ENCODE measurements at regions not wholly inside any gene's neighbourhood (a gene's known extent, or its start where the extent isn't known, plus 50 kb on each side); places are given as distances from the start of the nearest gene placed in this dataset.

- CTCF ChIA-PET, result no interaction called here
Observed at GRCh38 chr2:2850218-2850755, 519.2 kb upstream of the MYT1L start.

DNA sequence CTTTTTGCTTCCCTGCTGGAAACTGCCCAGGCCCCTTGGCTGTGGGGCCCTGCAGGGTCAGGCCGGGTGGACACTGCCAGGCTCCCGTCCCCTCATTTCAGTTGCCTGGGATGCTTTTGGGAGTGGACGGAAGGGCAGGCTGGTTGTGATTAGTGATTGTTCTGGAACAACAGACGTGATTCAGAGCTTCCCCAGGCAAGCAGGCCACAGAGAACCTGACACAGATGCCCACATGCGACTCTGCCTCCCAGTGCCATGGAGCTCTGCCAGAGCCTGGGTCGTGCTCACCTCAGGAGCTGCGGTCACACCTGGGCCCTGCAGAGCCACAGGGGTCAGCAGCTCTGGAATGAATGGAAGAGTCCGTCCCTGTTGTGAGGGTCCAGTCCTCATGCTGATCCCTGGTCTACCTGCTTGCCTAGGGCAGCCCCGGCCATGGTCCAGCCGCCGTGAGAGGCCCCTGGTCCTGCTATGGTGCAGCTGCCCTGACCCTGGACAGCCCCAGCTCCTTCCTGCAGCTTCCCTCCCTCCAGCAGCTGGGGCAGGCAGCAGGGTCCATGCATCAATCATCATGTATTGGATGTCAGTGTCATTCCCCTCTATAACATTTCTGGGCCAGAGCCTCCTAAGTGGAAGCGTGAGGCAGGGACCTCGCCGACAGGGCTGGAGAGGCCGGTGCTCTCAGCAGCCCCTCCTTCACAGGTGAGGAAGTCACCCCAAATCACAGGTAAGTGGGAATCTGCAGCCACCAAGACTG is 518.6 kb upstream of the MYT1L start:
- H3K4me1 Mint-ChIP-seq, result no peaks in the 10 kb centered on the region
- ChIA-PET CTCF (no interaction called here), POLR2A (no interaction called here)
- H3K9me3 Mint-ChIP-seq, result no peaks in the 10 kb centered on the region
- DNase-seq, result no peak
- H3K36me3 Mint-ChIP-seq (ENCODE audit: low read depth), result no peaks in the 10 kb centered on the region
- H3K27ac Mint-ChIP-seq, result no peak overlapping the region
- no peak overlapping the region for H3K4me3 Mint-ChIP-seq
- no peaks in the 10 kb centered on the region for H3K27me3 Mint-ChIP-seq

More at GRCh38 chr2:2850218-2850755, 519.2 kb upstream of the MYT1L start:
- no peaks in the 10 kb centered on the region for H3K36me3 Mint-ChIP-seq (ENCODE audit: low read depth)
- no peak overlapping the region for H3K27ac Mint-ChIP-seq
- H3K4me3 Mint-ChIP-seq, result no peak overlapping the region
- no peaks in the 10 kb centered on the region for H3K27me3 Mint-ChIP-seq
- no peaks in the 10 kb centered on the region for H3K4me1 Mint-ChIP-seq
- no peaks in the 10 kb centered on the region for H3K9me3 Mint-ChIP-seq
- no peak for DNase-seq
- POLR2A ChIA-PET, result no interaction called here

- CTCF ChIA-PET, result no interaction called here
- DNase-seq, result no peak
- Mint-ChIP-seq H3K4me3 (no peak overlapping the region), H3K36me3 (ENCODE audit: low read depth) (no peaks in the 10 kb centered on the region), H3K27ac (no peak overlapping the region), H3K4me1 (no peaks in the 10 kb centered on the region), H3K9me3 (no peaks in the 10 kb centered on the region), H3K27me3 (no peaks in the 10 kb centered on the region)
- POLR2A ChIA-PET, result no interaction called here
Observed at GRCh38 chr2:2848621-2849333, 517.7 kb upstream of the MYT1L start.

GRCh38 chr2:2848198-2848597 is 517.1 kb upstream of the MYT1L start:
- H3K4me1 Mint-ChIP-seq, result no peaks in the 10 kb centered on the region
- ChIA-PET POLR2A (no interaction called here), CTCF (no interaction called here)
- no peak overlapping the region for H3K27ac Mint-ChIP-seq
- DNase-seq, result no peak
- no peaks in the 10 kb centered on the region for H3K36me3 Mint-ChIP-seq (ENCODE audit: low read depth)
- no peaks in the 10 kb centered on the region for H3K9me3 Mint-ChIP-seq
- H3K4me3 Mint-ChIP-seq, result no peak overlapping the region
- no peaks in the 10 kb centered on the region for H3K27me3 Mint-ChIP-seq

DNA sequence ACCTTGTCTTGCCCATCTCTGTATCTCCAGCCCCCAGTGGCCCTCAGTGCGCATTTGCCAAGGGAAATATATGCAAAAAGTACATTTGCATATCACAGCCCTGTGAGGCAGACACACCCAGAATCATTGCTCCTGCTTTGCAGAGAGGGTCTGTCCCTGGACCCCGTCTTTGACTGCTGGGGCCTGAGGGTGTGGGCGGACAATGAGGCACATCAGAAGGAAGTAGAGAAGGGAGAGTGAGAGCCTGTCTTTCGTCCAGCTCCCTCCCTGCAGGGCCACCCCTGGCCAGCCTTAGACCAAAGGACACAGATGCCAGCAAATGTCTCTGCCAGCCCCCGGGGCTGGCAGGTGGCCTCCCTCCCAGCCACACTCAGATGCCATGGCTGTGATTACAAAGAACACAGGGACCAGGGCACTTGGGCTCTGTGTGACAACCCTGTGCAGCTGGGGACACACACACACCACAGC is 516.2 kb upstream of the MYT1L start:
- POLR2A ChIA-PET, result no interaction called here
- DNase-seq, result no peak

DNA sequence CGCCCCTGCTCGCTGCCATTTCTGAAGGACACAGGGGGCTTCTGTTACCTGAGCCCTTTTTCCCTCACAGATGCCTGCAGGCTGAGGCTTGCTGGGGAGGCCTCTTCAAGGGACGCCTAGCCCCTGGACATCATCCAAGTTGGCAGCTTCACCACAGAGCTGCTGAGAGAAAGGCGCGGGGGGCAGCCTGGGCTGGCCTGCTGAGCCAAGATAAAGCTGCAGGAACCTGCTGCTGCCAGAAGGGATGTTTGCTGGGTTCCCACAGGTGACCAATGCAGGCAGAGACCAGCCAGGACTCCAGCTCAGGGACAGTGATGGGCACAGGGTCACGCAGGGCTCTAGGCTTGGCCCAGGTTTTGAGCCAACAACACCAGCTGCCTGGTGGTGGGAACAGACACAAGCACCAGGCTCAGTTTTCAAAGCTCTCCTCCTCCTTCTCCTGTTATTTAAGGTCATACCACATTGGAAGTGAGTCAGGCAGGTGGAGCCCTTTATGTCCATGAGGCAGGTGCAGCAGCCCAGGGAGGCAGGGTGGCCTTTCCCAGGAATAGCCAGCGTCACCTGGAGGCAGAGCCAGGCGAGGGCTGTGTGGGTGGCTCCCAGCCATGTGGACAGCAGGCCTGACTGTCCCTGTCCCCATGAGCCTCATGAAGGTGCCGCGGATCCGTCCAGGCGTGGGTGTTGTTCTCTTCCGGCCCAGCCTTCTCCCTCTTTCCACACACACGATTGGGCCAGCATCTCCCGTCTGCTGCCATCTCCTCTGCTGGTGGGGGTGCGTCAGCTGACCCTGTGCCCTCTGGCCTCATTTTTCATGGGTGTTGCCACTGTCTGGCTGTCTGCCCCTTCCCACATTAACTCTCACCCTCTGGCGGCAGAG is 515.5 kb upstream of the MYT1L start:
- no peak overlapping the region for H3K27ac Mint-ChIP-seq
- no peaks in the 10 kb centered on the region for H3K4me1 Mint-ChIP-seq
- DNase-seq, result no peak
- no peaks in the 10 kb centered on the region for H3K27me3 Mint-ChIP-seq
- no peaks in the 10 kb centered on the region for H3K9me3 Mint-ChIP-seq
- ChIA-PET CTCF (no interaction called here), POLR2A (no interaction called here)
- H3K4me3 Mint-ChIP-seq, result no peak overlapping the region
- H3K36me3 Mint-ChIP-seq (ENCODE audit: low read depth), result no peaks in the 10 kb centered on the region

More for the DNA sequence above, 516.2 kb upstream of the MYT1L start:
- Mint-ChIP-seq H3K27me3 (no peaks in the 10 kb centered on the region), H3K27ac (no peak overlapping the region), H3K4me3 (no peak overlapping the region), H3K36me3 (ENCODE audit: low read depth) (no peaks in the 10 kb centered on the region), H3K4me1 (no peaks in the 10 kb centered on the region), H3K9me3 (no peaks in the 10 kb centered on the region)
- CTCF ChIA-PET, result no interaction called here

GRCh38 chr2:2845806-2846315 is 514.8 kb upstream of the MYT1L start:
- DNase-seq, result no peak
- Mint-ChIP-seq H3K4me1 (no peaks in the 10 kb centered on the region), H3K27ac (no peak overlapping the region), H3K36me3 (ENCODE audit: low read depth) (no peaks in the 10 kb centered on the region), H3K27me3 (no peaks in the 10 kb centered on the region), H3K9me3 (no peaks in the 10 kb centered on the region), H3K4me3 (no peak overlapping the region)
- ChIA-PET POLR2A (no interaction called here), CTCF (no interaction called here)

DNA sequence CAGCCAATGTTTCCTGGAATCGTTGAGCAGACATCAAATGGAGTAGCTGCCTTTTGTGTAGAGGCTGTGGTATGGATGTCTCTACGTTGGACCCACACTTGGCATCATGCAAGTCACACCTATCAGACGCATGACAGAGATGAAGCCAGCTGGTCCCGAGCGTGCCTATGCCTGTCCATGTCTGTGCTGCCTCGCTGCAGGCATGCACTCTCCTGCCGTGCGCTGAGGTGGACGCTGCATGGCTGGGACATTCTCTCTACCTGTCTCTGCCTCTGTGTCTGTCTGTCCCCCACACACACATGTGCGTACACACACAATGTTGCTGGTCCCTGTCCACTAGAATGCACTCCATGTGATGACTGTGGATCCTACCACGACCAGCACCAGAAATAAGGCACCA is 514.2 kb upstream of the MYT1L start:
- H3K4me3 Mint-ChIP-seq, result no peak overlapping the region
- DNase-seq, result no peak
- CTCF ChIA-PET, result no interaction called here
- no peaks in the 10 kb centered on the region for H3K4me1 Mint-ChIP-seq
- POLR2A ChIA-PET, result no interaction called here
- H3K36me3 Mint-ChIP-seq (ENCODE audit: low read depth), result no peaks in the 10 kb centered on the region
- no peaks in the 10 kb centered on the region for H3K27me3 Mint-ChIP-seq
- no peak overlapping the region for H3K27ac Mint-ChIP-seq
- H3K9me3 Mint-ChIP-seq, result no peaks in the 10 kb centered on the region

GRCh38 chr2:2843969-2844548 is 513.0 kb upstream of the MYT1L start:
- no peaks in the 10 kb centered on the region for H3K9me3 Mint-ChIP-seq
- no peak for DNase-seq
- no peaks in the 10 kb centered on the region for H3K4me1 Mint-ChIP-seq
- no peak overlapping the region for H3K4me3 Mint-ChIP-seq
- H3K27ac Mint-ChIP-seq, result no peak overlapping the region
- ChIA-PET CTCF (no interaction called here), POLR2A (no interaction called here)
- no peaks in the 10 kb centered on the region for H3K27me3 Mint-ChIP-seq
- no peaks in the 10 kb centered on the region for H3K36me3 Mint-ChIP-seq (ENCODE audit: low read depth)

DNA sequence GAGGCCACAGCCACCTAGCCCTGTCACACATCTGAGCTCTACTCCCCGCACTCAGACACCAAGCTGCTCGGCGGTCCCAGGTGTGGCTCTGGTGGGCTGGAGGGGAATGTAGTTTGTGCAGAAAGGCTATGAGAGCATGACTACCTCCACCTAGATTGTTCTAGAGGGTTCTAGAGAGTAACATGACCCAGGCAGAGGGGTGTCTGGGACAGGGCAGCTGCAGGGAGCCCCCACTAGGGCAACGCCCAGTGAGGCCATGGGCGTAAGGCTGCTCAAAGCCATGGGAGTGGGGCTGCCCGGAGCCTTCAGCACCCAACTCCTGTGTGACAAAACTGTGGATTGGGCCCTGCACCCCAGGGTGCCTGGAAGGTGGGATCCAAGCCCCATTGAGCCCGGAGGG is 511.4 kb upstream of the MYT1L start:
- H3K4me1 Mint-ChIP-seq, result no peaks in the 10 kb centered on the region
- POLR2A ChIA-PET, result no interaction called here
- no peaks in the 10 kb centered on the region for H3K27me3 Mint-ChIP-seq
- CTCF ChIA-PET, result no interaction called here
- H3K4me3 Mint-ChIP-seq, result no peak overlapping the region
- no peak overlapping the region for H3K27ac Mint-ChIP-seq
- H3K9me3 Mint-ChIP-seq, result no peaks in the 10 kb centered on the region
- DNase-seq, result no peak
- no peaks in the 10 kb centered on the region for H3K36me3 Mint-ChIP-seq (ENCODE audit: low read depth)

GRCh38 chr2:2840681-2841300 is 509.7 kb upstream of the MYT1L start:
- DNase-seq, result no peak
- Mint-ChIP-seq H3K36me3 (ENCODE audit: low read depth) (no peaks in the 10 kb centered on the region), H3K4me3 (no peak overlapping the region), H3K4me1 (no peaks in the 10 kb centered on the region), H3K27me3 (no peaks in the 10 kb centered on the region), H3K27ac (no peak overlapping the region), H3K9me3 (no peaks in the 10 kb centered on the region)
- ChIA-PET CTCF (no interaction called here), POLR2A (no interaction called here)

- no peak overlapping the region for H3K4me3 Mint-ChIP-seq
- CTCF ChIA-PET, result interaction anchor here (0.6 kb wide), 1 partner anchor 16 kb away, joined by 3 read pairs; no protein-coding TSS in a partner anchor
- H3K4me1 Mint-ChIP-seq, result no peaks in the 10 kb centered on the region
- no peaks in the 10 kb centered on the region for H3K9me3 Mint-ChIP-seq
- DNase-seq, result peak; percentile 3
- H3K36me3 Mint-ChIP-seq (ENCODE audit: low read depth), result no peaks in the 10 kb centered on the region
- H3K27ac Mint-ChIP-seq, result no peak overlapping the region
- H3K27me3 Mint-ChIP-seq, result no peaks in the 10 kb centered on the region
- POLR2A ChIA-PET, result no interaction called here
Observed at GRCh38 chr2:2839782-2840531, 508.9 kb upstream of the MYT1L start.

Data from activated CD4-positive, alpha-beta T cell treated with anti-CD3 and anti-CD28 coated beads, Interleukin-2, amount 10 ng/mL, durations not matched to agents 7 days and 5 days (primary cell).